ENCODE measurements at regions not wholly inside any gene's neighbourhood (a gene's known extent, or its start where the extent isn't known, plus 50 kb on each side); places are given as distances from the start of the nearest gene placed in this dataset.

GRCh38 chr3:162141272-162141791 lies 644.7 kb downstream of the OTOL1 start:
- no peak for DNase-seq (ENCODE audit: low read depth, low spot score)
- H3K36me3 Mint-ChIP-seq (ENCODE audit: low read depth) = no peaks in the 10 kb centered on the region
- H3K27me3 Mint-ChIP-seq (ENCODE audit: low read depth) = no peaks in the 10 kb centered on the region
- H3K4me3 Mint-ChIP-seq = no peak overlapping the region
- no peaks in the 10 kb centered on the region for H3K9me3 Mint-ChIP-seq
- no peak overlapping the region for H3K27ac Mint-ChIP-seq (ENCODE audit: unreplicated experiment)
- TF ChIP-seq CTCF (conservative IDR thresholded peaks at IDR 0.05) = no peak
- H3K4me1 Mint-ChIP-seq = no peaks in the 10 kb centered on the region

- Mint-ChIP-seq H3K27ac (ENCODE audit: unreplicated experiment) (no peak overlapping the region), H3K4me1 (no peaks in the 10 kb centered on the region), H3K27me3 (ENCODE audit: low read depth) (no peaks in the 10 kb centered on the region), H3K36me3 (ENCODE audit: low read depth) (no peaks in the 10 kb centered on the region), H3K9me3 (no peaks in the 10 kb centered on the region), H3K4me3 (no peak overlapping the region)
- no peak for TF ChIP-seq CTCF (conservative IDR thresholded peaks at IDR 0.05)
- DNase-seq (ENCODE audit: low read depth, low spot score) = no peak
These were observed 645.9 kb downstream of the OTOL1 start for GRCh38 chr3:162142511-162142910.

- no peak for DNase-seq (ENCODE audit: low read depth, low spot score)
- Mint-ChIP-seq H3K4me3 (no peak overlapping the region), H3K27ac (ENCODE audit: unreplicated experiment) (no peak overlapping the region), H3K4me1 (no peaks in the 10 kb centered on the region), H3K9me3 (no peaks in the 10 kb centered on the region), H3K27me3 (ENCODE audit: low read depth) (no peaks in the 10 kb centered on the region), H3K36me3 (ENCODE audit: low read depth) (no peaks in the 10 kb centered on the region)
- TF ChIP-seq CTCF (conservative IDR thresholded peaks at IDR 0.05) = no peak
These were observed 646.6 kb downstream of the OTOL1 start for GRCh38 chr3:162143180-162143579.

GRCh38 chr3:162147996-162148395 lies 651.4 kb downstream of the OTOL1 start:
- Mint-ChIP-seq H3K4me1 (no peaks in the 10 kb centered on the region), H3K4me3 (no peak overlapping the region), H3K27ac (ENCODE audit: unreplicated experiment) (no peak overlapping the region), H3K9me3 (no peaks in the 10 kb centered on the region), H3K27me3 (ENCODE audit: low read depth) (no peaks in the 10 kb centered on the region), H3K36me3 (ENCODE audit: low read depth) (no peaks in the 10 kb centered on the region)
- no peak for DNase-seq (ENCODE audit: low read depth, low spot score)
- no peak for TF ChIP-seq CTCF (conservative IDR thresholded peaks at IDR 0.05)

GRCh38 chr3:162150790-162151189 lies 654.2 kb downstream of the OTOL1 start:
- no peaks in the 10 kb centered on the region for H3K4me1 Mint-ChIP-seq
- H3K27ac Mint-ChIP-seq (ENCODE audit: unreplicated experiment) = no peak overlapping the region
- no peaks in the 10 kb centered on the region for H3K9me3 Mint-ChIP-seq
- no peak overlapping the region for H3K4me3 Mint-ChIP-seq
- H3K27me3 Mint-ChIP-seq (ENCODE audit: low read depth) = no peaks in the 10 kb centered on the region
- DNase-seq (ENCODE audit: low read depth, low spot score) = no peak
- no peak for TF ChIP-seq CTCF (conservative IDR thresholded peaks at IDR 0.05)
- no peaks in the 10 kb centered on the region for H3K36me3 Mint-ChIP-seq (ENCODE audit: low read depth)

- TF ChIP-seq CTCF (conservative IDR thresholded peaks at IDR 0.05) = no peak
- H3K27me3 Mint-ChIP-seq (ENCODE audit: low read depth) = no peaks in the 10 kb centered on the region
- no peaks in the 10 kb centered on the region for H3K36me3 Mint-ChIP-seq (ENCODE audit: low read depth)
- no peaks in the 10 kb centered on the region for H3K9me3 Mint-ChIP-seq
- H3K4me1 Mint-ChIP-seq = no peaks in the 10 kb centered on the region
- no peak overlapping the region for H3K27ac Mint-ChIP-seq (ENCODE audit: unreplicated experiment)
- no peak for DNase-seq (ENCODE audit: low read depth, low spot score)
- no peak overlapping the region for H3K4me3 Mint-ChIP-seq
These were observed 656.0 kb downstream of the OTOL1 start for GRCh38 chr3:162152636-162153035.

All from neural crest cell (in vitro differentiated cells).